ENCODE measurements at regions not wholly inside any gene's neighbourhood (a gene's known extent, or its start where the extent isn't known, plus 50 kb on each side); places are given as distances from the start of the nearest gene placed in this dataset.
"Not testable (repeated sequence)": the region's sequence is repeated elsewhere in the genome, so short reads cannot be mapped to it uniquely, and the experiment has no call there.

DNA sequence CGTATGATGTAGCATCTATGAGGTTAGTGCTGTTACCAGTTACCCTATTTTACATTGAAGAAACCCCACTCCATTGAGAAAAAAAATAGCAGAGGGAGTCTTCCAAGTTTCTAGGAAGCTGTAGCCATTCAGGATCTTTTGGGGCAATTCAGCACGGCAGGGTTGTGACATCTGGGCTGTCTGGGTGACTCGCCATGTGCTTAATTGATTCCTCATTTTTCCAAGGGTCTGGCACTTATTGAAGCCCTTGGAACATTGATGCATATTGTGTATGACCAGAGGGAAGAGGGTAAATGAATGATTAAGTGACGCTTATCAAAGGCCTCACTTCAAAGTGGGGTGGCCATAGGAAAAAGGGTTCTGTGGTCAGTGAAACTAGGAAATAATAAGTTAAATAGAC lies 248.7 kb downstream of the ARHGAP12 start:
- DNase-seq = no peak

DNA sequence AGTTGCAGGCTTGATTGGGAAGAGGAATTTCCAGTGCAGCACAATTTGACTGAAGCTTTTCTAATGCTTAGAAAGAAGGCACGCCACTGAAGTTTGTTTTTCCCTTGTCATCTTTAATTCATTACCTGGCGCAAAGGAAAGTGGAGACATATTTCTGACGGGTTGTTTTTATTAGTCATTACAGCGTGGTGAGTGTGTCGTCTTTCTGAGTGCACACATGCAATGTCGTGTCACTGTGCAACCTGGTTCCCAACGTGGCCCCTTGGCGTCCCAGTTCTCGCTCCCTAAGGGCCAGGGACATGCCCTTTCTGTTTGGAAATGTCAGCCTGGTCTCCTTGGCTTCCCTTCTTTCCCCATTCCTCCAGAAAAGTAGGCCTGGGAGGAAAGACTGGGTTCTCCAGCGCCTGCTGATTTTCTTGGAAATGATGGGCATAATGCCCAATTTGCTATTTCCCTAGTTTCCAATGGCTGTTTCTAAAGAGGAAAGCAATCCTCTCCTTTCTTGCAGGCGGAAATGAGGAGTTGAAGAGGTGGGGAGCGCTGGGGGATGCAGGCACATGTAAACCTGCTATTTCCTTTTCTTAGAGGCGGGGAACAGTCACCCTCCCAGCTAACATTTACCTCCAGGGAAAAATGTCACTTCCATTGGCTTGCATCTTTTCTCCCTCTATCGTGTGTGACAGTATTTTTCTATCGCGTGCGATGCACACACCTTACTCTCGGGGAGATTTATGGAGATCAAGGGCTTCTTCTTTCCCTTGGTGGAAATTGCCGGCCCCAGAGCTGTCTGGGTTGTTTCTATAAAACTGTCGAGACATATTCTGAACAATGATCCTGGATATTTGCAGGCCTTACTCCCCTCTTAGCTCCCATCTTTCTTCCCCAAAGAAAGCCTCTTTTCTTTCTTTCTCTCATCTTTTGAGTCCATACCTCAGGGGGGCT lies 249.8 kb downstream of the ARHGAP12 start:
- no peak for DNase-seq

DNA sequence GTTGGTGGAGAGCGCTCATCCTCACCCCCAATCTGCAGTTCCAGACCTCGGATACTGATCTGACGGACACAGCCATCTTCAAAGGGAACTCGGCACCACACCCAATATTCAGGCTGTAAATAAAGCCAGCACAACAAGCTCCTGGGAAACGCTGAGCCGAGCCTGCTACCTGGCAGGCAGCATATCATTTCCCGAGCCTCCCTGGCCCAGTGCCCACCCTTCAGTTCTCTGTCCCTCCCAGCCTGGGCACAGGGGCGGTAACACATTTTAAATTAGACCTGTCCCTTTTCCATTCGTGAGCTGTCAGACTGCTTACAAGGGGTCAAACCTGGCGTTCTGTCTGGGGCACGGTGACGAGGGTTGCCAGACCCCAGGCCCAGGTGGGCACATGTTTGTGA lies 250.5 kb downstream of the ARHGAP12 start:
- DNase-seq = no peak

DNA sequence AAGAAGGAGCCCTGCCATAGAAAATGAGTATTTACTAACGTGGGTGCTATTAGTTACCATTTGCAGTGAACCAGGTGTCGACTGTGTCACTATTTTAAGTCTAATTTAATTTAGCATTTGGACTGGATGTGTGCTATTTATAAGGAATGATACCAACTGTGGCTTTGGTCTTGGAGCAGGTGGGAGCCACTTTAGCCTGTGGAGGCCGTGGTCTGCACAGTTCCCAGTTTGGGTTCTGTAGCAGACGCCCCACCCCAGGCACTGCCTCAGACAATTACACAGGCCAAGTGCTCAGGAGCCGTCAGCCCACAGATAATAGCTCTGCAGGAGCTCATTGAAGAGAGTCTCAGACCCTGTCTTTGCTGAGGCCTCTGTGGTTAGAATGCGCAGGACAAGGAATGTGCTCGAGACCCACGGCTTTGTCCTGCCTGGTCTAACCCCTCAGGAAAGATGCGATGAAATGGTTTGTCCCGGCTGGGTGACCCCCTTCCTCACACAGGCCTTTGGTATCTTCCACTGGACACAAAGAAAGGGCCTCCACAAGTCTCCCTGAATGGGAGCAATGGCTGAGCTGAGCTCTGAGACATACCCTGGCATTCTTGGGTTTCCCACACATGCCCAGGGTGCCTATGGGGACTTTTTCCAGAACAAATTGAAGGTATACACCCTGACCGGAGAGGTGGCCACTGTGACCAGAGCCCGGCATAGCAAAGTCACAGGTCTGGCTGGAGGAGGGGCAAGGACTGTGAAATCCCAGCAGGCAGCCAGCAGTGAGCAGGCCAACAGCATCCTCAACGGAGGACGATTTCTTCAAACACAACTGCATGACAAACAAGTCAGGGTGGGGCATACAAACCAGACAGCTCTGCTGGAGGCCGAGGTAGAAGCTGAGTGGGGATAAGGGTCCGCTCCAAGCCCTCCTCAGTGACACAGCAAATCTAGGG lies 251.2 kb downstream of the ARHGAP12 start:
- no peak for DNase-seq

DNA sequence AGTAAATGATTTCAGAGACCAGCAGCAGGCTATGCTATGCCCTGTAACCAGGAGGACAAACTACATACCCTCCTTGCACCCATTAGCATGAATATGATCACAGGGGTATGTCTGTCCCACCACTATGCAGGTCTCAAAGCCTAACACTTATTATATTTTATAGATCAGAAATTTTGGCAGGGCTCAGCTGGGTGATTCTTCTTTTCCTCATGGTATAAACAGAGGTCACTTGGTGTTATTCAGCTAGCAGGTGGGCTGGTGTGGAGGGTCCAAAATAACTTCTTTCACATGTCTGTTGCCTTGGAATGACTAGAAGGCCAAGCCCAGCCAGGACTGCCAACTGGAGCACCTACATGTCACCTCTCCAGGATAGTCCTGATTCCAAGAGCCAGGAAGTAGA lies 252.9 kb downstream of the ARHGAP12 start:
- no peak for DNase-seq

DNA sequence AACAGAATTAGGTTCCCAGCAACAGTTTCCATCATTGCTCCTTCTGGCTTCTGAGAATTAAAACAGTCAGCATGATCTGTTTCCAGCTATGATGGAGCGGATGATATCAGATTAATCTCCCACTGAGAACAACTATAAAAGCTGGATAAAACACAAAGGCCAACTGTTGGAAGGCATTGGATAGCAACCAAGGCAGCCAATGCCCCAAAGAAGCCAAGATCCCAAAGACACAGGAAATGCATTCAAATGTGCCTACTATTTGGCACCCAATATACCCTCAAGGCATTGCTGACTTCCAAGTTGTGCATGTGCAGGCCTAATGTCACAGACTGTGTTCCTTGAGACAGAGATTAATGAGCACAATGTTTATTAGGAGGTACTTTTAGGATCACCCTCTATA lies 259.3 kb downstream of the ARHGAP12 start:
- no peak for DNase-seq

DNA sequence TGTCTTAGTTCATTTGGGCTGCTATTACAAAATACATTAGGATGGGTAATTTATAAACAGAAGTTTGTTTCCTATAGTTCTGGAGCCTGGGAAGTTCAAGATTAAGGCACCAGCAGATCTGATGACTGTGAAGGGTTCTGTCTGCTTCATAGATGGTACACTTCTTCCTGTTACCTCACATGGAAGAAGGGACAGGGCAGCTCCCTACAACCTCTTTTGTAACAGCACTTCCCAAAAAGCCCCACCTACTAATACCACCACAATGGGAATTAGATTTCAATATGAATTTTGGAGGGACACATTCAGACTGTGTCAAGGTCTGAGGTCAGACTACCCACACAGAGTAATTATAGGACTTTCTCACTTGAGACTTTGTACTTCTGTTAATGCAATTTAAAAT lies 260.3 kb downstream of the ARHGAP12 start:
- no peak for DNase-seq

DNA sequence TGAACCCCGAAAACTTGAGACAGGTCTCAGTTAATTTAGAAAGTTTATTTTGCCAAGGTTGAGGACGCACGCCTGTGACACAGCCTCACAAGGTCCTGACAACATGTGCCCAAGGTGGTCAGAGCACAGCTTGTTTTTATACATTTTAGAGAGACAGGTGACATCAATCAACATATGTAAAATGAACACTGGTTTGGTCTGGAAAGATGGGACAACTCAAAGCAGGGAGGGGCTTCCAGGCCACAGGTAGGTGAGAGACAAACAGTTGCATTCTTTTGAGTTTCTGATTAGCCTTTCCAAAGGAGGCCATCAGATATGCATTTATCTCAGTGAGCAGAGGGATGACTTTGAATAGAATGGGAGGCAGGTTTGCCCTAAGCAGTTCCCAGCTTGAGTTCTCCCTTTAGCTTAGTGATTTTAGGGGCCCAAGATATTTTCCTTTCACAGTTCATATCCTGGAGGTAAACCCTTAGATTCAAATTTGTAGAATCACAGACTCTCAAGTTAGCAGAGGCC lies 262.8 kb downstream of the ARHGAP12 start:
- DNase-seq = not testable (repeated sequence)

DNA sequence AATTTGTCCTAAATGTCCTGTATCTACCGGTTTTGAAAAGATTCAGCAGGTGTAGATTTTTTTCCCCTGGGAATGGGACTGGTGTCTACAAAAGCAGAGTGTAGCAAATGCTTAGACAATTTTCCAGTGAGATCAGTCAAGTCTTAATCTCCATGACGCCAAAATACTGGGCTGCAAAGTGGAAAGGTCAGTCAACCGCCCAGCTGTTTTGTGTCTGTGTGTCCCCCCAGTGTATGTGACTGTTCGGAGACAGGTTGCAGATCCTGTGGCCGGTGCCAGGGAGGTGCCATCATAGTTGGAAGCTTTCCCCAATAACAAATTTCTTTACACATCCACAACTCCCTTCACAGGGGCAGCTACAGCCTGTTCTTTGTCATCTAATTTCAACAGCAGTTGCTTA lies 263.8 kb downstream of the ARHGAP12 start:
- no peak for DNase-seq

DNA sequence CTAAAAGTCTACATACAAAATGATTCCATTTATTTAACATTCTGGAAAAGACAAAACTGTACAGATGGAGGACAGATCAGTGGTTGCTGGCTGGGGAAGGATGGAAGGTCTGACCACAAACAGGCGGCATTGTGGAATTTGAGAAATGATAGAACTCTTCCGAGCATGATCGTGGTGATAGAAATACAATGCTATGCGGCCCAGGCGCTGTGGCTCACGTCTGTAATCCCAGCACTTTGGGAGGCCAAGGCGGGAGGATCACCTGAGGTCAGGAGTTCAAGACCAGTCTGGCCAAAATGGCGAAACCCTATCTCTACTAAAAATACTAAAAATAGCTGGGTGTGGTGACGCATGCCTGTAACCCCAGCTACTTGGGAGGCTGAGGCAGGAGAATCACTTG lies 264.6 kb downstream of the ARHGAP12 start:
- not testable (repeated sequence) for DNase-seq

DNA sequence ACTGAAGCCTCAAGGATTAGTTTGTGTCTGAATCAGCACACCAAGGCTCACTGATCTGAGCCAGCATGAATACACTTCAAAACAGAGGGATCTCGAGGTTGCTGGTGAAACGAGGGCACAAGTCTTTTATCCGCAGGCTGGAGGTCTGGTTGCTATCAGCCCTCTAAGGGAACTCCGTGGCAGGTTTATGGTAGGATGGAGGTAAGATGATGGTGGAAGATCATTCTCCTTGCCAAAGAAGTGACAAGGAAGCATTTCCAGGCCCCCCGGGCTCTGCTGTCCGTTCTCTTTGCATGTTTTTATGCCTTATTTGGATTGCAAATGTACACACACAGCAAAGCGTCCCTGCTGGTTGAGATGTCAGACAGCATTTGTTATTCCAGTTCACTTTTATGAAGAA lies 268.3 kb downstream of the ARHGAP12 start:
- no peak for DNase-seq

DNA sequence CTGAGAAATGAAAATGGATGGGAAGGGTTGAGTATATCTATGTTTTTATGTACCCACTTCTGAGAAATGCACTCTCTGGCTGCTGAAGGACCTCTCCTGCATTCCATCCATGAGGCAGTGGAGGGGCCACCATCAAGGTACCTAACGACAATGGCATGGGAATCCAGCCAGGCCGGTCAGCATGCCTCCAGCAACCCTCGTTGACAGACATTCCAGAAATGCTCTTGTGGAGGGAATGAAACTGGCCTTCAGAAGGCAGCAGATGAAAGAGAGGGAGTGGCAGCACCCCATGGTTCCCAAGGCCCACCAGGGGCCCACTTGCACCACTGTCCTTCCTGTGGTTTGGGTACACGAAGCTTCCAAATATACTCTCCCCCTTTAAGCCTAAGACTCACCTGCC lies 269.0 kb downstream of the ARHGAP12 start:
- DNase-seq = no peak

DNA sequence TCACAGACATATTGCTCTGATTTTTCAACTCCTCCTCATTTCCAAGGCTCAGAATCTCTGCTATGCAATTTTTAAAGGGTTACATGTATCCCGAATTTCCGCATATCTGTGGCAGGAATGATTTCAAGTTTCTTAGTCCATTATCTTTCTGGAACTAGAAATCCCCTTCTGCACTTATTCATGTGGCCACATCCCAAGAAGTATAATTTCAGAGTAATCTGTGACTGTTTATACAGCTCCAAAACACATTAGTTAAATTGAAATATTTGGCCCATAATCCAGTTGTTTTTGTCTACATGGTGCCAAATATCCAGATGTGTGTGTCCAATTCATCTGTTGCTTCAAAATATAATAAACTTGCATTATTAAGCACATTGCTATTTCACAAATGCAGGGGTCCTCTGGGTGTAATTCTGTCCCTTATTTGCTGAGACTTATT lies 271.2 kb downstream of the ARHGAP12 start:
- DNase-seq = no peak

DNA sequence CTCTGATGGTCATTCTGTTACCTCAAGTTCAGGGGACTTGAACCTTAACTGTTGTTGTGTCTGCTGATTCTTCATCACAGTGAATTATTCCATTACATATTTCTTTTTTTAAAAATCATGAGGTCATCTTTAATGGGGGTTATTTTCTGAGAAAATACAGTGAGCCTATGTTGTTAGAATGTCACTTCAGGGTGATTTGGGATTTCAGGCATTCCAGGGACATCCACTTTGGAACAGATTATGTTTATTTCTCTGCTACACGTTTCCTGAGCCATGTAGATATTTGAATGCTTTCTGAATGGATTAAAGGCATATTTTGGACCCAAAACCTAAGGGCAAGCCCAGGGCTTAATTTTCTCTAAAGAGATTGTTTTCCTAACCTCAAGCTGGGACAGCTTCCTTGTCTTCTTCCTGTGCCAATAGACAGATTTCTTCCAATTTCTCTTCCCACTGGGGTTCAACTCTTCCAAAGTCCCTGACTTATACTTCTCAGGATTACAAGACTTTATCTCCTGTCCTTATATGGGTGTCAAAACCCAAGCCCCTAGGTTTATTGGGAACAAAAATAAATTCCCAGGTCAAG lies 271.7 kb downstream of the ARHGAP12 start:
- DNase-seq = no peak

DNA sequence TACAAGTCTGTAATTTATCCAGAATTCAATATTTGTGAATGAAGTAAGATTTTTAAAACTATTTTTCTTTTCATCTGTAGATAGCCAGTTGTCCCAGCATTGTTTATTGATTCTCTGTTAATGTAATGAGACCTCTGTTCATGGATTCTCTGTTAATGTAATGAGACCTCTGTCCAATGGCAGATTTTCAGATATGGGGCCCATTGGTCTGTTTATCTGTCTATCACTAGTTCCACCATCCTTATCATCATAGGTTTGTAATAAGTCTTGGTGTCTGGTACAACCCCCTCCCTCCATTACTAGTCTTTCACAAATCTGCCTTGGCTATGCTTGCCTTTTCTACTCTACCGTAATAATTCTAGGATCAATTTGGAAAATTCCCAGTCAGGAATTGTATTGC lies 276.6 kb downstream of the ARHGAP12 start:
- DNase-seq = no peak

DNA sequence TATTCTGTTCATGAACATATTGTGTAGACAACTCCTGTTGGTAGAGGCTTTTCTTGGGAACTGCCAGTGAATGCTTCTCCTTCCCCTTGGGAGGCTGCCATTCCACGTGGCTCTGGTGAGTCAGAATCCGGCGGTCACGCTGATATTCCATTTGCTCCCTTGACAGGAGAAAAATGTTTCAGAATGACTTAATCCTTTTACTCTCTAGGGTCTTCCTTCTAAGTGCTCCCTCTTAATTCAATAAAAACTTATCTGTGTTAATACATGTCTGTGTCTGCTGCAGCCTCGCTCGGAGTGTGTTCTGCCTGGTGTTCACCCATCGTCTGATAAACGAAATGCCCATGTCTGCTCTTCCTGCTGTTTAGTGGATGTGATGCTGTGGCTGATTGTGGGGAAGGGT lies 278.6 kb downstream of the ARHGAP12 start:
- DNase-seq = no peak

DNA sequence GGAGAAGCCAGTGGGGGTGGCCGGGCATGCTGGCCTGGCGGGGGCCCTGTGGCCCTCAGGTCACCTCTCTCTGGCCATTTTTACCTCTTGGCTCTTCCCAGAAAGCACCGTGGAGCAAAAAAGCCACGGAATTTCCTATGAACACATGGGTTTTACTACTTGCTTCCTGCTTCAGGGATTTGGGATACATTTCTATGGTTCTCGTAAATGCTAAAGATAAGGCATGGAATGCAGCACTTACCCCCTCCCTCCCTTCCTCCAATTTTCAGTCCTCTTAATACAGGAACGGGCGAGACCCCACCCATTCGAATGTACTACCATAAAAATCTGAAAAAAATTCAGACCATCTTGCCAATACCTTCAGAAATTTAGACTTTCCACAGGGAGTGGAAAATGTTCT lies 279.7 kb downstream of the ARHGAP12 start:
- no peak for DNase-seq

DNA sequence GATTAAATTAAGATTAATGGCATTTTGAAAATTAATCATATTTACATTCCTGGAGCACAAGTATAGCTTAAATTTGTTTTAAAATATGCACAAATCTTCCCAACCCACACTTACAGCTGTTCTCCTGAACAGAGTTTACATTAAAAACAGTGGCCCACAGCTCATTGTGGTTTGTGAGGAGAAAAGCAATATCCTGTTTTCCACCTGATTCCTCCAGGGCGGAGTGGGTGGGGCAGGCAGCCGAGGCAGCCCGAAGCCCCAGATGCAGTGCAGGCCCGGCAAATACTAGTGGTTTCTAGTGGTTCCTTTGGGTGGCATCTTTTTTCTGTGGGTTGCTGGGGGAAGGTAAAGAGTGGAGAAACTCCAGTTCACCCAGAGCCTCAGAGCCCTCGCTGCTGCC lies 280.8 kb downstream of the ARHGAP12 start:
- no peak for DNase-seq

DNA sequence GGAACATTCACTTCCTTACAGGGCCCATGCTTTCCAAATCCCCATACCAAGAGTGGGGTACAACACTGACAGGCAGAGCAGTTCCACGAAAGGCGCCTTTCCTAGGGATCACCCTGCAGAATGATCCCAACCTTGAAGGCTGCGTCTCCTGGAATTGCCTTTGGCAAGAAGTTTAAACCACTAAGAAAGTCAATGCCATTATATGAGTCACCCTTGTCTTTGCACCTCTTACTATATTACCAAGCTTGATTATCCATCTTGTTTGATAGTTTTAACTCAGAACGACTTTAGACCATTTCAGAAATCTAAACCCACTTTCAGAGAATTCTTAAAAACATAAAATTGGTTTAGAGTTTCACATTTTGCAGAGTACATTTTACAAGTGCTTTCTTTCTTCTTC lies 282.1 kb downstream of the ARHGAP12 start:
- DNase-seq = no peak

DNA sequence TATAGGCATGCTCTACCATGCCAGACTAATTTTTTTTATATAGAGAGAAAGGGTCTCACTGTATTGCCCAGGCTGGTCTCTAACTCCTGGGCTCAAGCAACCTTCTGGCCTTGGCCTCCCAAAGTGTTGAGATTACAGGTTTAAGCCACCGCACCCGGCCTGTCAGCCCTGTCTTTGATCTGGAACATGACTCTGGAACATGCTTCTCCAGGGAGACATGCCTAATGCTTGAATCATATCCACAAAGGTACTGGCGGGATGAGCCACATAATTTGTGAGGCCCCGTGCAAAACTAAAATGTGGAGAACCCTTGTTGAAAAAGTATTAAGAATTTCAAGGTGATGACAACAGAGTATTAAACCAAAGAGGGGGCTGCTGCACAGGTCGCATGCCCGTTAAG lies 282.8 kb downstream of the ARHGAP12 start:
- DNase-seq = no peak

DNA sequence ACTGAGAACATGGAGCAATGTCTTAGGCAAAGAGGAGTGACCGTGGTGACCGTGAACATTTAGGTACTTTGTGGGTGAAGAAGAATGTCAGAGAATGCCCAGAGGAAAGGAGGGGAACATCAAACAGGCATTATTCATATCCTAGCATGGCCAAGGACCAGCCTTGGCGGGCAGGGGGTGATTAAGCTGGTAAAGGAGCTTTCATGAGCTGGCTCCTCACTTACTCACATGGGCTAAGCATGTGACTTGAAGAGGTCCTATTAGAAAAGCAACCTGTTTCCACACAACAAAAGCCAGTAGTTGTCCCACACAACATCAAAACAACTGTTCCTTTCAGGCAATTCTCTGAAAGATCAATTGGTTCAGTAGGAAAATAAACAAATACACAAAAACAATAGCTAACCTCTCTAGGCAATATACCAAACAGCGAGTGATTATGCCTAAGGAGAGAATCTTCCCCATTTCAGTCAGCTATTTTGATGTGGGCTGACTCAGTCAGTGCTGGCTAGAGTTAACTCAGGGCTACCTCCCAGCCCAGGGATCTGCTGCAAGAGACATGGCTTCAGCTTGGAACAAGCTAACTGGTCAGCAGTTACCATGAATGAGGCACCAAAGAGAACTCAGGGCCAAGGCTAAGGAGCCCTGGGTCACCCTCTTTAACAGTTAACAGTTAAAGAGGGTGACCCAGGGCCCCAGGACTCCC lies 283.5 kb downstream of the ARHGAP12 start:
- no peak for DNase-seq

DNA sequence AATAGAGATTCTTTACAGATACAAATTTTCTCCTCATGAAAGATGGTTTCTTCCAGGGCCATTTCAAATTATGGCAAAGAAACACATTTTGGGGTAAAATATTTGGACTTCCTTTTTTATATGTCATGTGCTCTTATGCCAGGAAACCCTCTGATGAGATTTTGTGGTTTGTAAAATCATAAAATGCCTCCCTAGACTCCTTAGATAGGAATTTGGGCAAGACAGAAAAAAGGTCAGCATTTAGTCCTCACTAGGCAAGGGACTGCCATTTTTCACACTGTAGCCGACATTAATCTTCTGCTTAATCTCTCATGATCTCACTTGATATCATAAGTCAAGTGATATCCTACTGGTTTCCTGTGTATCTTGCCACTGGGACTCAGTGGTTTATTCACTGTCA lies 286.4 kb downstream of the ARHGAP12 start:
- DNase-seq = peak; percentile 7
